PC-3 (cell line): ENCODE measurements at regions not wholly inside any gene's neighbourhood (a gene's known extent, or its start where the extent isn't known, plus 50 kb on each side); places are given as distances from the start of the nearest gene placed in this dataset.

Experiments used
- ATAC-seq: fragments of 200-7000 bp; cut with Tn5 transposase; 2 replicates; pipeline ENCODE4 v1.9.1; 2020; ENCODE audit warnings: mild to moderate bottlenecking, moderate library complexity
- BruUV-seq: library from RNA; stranded (reverse); fragments of 400-500 nt; replicated peaks from 2 replicates; lab custom pipeline; 2021; lab: Mats Ljungman, UMichigan
- CTCF ChIA-PET: fragments of 300-600 bp; sonication (Branson Sonifier 250); formaldehyde crosslinking; loops from one replicate; lab custom pipeline; 2022; ENCODE audit warnings: antibody characterized with exemption; lab: Charles Lee
- POLR2A ChIA-PET: fragments of 300-600 bp; sonication (Branson Sonifier 250); formaldehyde crosslinking; loops from one replicate; lab custom pipeline; 2022; ENCODE audit warnings: antibody characterized with exemption; ENCODE audit not compliant: unreplicated experiment; lab: Charles Lee
- DNase-seq: peaks from one replicate; pipeline ENCODE4 v3.0.0-alpha.2; 2015
- H2AFZ ChIP-seq: fragments of 300-600 bp; sonication (generic); 2 replicates; pipeline ENCODE4 v1.6.0; 2016; ENCODE audit warnings: antibody characterized with exemption, low read length
- H3F3A ChIP-seq: fragments of 300-600 bp; sonication (generic); one replicate; pipeline ENCODE4 v1.6.0; 2017; ENCODE audit warnings: antibody characterized with exemption, low read length, control low read depth, mild to moderate bottlenecking; ENCODE audit not compliant: unreplicated experiment
- H3K27ac ChIP-seq: fragments of 300-600 bp; sonication (generic); 2 replicates; pipeline ENCODE4 v1.5.1; 2016; ENCODE audit warnings: mild to moderate bottlenecking, low read length
- H3K27me3 ChIP-seq: fragments of 300-600 bp; sonication (generic); 2 replicates; pipeline ENCODE4 v1.6.1; 2016; ENCODE audit warnings: low read length, mixed read lengths
- H3K36me3 ChIP-seq: fragments of 300-600 bp; sonication (generic); 2 replicates; pipeline ENCODE4 v1.6.1; 2016; ENCODE audit warnings: low read depth, mixed run types, low read length, mixed read lengths
- H3K4me1 ChIP-seq: fragments of 300-600 bp; sonication (generic); 2 replicates; pipeline ENCODE4 v1.5.1; 2016; ENCODE audit warnings: low read length; ENCODE audit not compliant: insufficient read depth
- H3K4me2 ChIP-seq: fragments of 300-600 bp; sonication (generic); 2 replicates; pipeline ENCODE4 v1.6.0; 2016; ENCODE audit warnings: low read length
- H3K4me3 ChIP-seq: fragments of 300-600 bp; sonication (generic); 2 replicates; pipeline ENCODE4 v1.5.1; 2016; ENCODE audit warnings: mild to moderate bottlenecking, low read length, mixed read lengths
- H3K79me2 ChIP-seq: fragments of 300-600 bp; sonication (generic); 2 replicates; pipeline ENCODE4 v1.6.1; 2017; ENCODE audit warnings: low read length, mixed read lengths
- H3K9ac ChIP-seq: fragments of 300-600 bp; sonication (generic); 2 replicates; pipeline ENCODE4 v1.6.0; 2016; ENCODE audit warnings: mild to moderate bottlenecking, low read length
- H3K9me2 ChIP-seq: fragments of 300-600 bp; sonication (generic); replicated peaks from 2 replicates; pipeline ENCODE4 v1.6.1; 2016; ENCODE audit warnings: mixed run types, low read length, mixed read lengths
- H3K9me3 ChIP-seq: fragments of 300-600 bp; sonication (generic); 2 replicates; pipeline ENCODE4 v1.6.1; 2016; ENCODE audit warnings: low read length, mixed read lengths
- H4K20me1 ChIP-seq: fragments of 300-600 bp; sonication (generic); 2 replicates; pipeline ENCODE4 v1.6.1; 2016; ENCODE audit warnings: low read length, mixed read lengths
- EZH2 ChIP-seq: fragments of 300-600 bp; sonication (generic); IDR thresholded peaks from one replicate; pipeline ENCODE4 v1.6.1; 2017; ENCODE audit warnings: antibody characterized with exemption, mild to moderate bottlenecking, low read length; ENCODE audit not compliant: unreplicated experiment
- EZH2phosphoT487 ChIP-seq: fragments of 300-600 bp; sonication (generic); IDR thresholded peaks from 2 replicates; pipeline ENCODE4 v1.6.1; 2018; ENCODE audit warnings: mild to moderate bottlenecking, antibody characterized with exemption, low read length, borderline replicate concordance
- intact Hi-C: fragments of 100-400 bp; cut with micrococcal nuclease; formaldehyde crosslinking; loops from 2 replicates; pipeline ENCODE4 v1.9.0; 2023
- TF ChIP-seq, protein P1 (sequence below): fragments of 300-600 bp; sonication (generic); conservative IDR thresholded peaks from 2 replicates; pipeline ENCODE4 v1.5.1; 2017; ENCODE audit warnings: antibody characterized with exemption, low read depth, mild to moderate bottlenecking, low read length

DNA sequence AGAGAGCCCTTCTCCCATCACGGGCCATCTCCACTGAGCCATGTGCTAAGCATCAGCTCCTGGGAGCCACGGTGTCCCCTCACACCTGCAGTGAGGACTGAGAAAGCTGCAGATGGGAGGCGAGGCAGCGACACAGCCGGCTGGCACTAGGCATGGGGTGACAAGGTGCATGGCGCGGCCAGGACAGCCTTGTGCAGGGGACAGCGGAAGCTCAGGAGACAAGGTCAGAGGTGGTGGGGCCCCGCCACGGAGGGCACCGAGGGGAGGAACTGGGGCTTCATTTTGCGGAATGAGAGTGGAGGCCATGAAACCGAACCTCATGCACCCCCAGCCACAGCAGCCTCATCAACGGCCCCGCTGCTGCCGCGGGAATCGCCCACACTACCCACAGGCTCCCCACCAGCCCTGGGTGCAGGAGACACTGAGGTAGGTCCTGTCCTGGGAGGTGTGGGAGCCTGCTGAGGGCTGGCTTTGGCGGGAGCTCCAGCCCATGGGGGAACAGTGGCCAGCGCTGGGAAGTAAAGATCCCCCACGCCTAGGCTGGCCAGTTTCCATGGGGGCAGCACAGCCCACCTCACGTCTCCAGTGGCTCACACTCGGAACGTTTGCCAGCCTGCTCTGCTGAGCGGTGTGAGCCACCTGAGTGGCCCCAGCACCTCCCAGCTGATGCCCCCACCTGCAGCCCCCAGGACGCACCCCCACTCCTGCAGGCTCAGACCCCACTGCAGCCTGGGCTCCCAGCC is 71.2 kb upstream of the INSIG1 start:
- POLR2A ChIA-PET: no interaction called here
- BruUV-seq: no TSS peak
- Histone ChIP-seq H4K20me1 (no peaks in the 10 kb centered on the region), H3K4me2 (no peak overlapping the region), H3K36me3 (no peaks in the 10 kb centered on the region), H3K9me3 (no peaks in the 10 kb centered on the region), H3K9me2 (no peaks in the 10 kb centered on the region), H3F3A (no peaks in the 10 kb centered on the region), H2AFZ (no peak overlapping the region), H3K4me1 (peaks cover 32% of the 10 kb centered on the region), H3K27me3 (no peaks in the 10 kb centered on the region), H3K9ac (no peak overlapping the region), H3K27ac (no peak overlapping the region), H3K4me3 (no peak overlapping the region), H3K79me2 (no peaks in the 10 kb centered on the region)
- DNase-seq (no peak), ATAC-seq (no peak)
- intact Hi-C loops: no loop called here
- CTCF ChIA-PET: no interaction called here
- TF ChIP-seq EZH2phosphoT487 (no peak), EZH2 (no peak)
- TF ChIP-seq, protein P1, sequence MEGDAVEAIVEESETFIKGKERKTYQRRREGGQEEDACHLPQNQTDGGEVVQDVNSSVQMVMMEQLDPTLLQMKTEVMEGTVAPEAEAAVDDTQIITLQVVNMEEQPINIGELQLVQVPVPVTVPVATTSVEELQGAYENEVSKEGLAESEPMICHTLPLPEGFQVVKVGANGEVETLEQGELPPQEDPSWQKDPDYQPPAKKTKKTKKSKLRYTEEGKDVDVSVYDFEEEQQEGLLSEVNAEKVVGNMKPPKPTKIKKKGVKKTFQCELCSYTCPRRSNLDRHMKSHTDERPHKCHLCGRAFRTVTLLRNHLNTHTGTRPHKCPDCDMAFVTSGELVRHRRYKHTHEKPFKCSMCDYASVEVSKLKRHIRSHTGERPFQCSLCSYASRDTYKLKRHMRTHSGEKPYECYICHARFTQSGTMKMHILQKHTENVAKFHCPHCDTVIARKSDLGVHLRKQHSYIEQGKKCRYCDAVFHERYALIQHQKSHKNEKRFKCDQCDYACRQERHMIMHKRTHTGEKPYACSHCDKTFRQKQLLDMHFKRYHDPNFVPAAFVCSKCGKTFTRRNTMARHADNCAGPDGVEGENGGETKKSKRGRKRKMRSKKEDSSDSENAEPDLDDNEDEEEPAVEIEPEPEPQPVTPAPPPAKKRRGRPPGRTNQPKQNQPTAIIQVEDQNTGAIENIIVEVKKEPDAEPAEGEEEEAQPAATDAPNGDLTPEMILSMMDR: no peak

DNA sequence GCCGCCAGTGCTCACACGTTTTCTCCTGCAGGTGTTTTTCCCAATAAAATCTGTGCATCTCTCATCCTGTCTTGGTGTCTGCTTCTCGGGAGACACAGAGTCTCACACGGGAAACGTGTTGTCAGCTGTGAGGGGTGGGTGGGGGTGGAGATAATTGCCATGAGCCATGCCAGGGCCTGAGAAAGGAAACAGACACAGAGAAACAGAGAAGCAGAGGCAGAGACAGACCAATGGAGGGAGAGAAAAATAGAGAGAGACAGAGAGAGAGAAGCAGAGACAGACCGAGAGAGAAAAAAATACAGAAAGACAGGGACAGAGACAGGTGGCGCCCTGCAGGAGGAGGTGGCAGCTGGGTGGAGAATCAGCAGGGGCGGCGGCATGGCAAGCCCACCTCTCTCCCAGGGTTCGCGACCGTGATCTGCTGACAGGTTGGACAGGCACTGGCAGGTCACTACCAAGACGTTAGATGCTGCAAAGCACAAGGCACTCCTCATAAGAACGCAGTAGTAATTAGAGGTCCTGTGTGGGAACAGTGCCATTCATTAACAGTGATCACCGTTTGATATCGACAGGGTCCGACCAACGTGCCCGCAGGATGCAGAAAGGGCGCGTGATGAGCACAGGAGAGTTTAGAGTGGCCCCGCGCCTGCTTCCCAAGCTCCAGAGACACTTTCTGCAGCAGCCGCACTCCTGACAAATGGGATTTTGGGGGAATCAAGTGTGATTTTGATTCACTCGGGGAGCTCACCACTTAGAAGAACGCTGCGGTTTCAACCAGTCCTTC is 70.5 kb upstream of the INSIG1 start:
- Histone ChIP-seq H3K27me3 (no peaks in the 10 kb centered on the region), H3K4me3 (no peak overlapping the region), H3K9ac (no peak overlapping the region), H3K9me3 (no peaks in the 10 kb centered on the region), H3K36me3 (no peaks in the 10 kb centered on the region), H4K20me1 (no peaks in the 10 kb centered on the region), H3K4me2 (no peak overlapping the region), H3K79me2 (no peaks in the 10 kb centered on the region), H3K9me2 (no peaks in the 10 kb centered on the region), H3K27ac (no peak overlapping the region), H3K4me1 (peaks cover 32% of the 10 kb centered on the region), H3F3A (no peaks in the 10 kb centered on the region), H2AFZ (no peak overlapping the region)
- TF ChIP-seq EZH2phosphoT487: no peak
- TF ChIP-seq EZH2: no peak
- TF ChIP-seq, protein P1: no peak
- ATAC-seq (no peak), DNase-seq (no peak)
- BruUV-seq: no TSS peak
- ChIA-PET POLR2A (no interaction called here), CTCF (no interaction called here)
- intact Hi-C loops: no loop called here
